HEK293T (cell line): ENCODE measurements at regions not wholly inside any gene's neighbourhood (a gene's known extent, or its start where the extent isn't known, plus 50 kb on each side); places are given as distances from the start of the nearest gene placed in this dataset.
A peak's percentile ranks its signal among the peaks of the same experiment; 100 is the strongest.

Source experiments
- CTCF ChIA-PET: fragments of 350-600 bp; formaldehyde crosslinking; extraction: SDS; loops from one replicate; lab custom pipeline; 2021; ENCODE audit warnings: antibody characterized with exemption, inconsistent platforms; lab: Yijun Ruan, JAX
- POLR2A ChIA-PET: fragments of 350-600 bp; formaldehyde crosslinking; extraction: SDS; loops from one replicate; lab custom pipeline; 2020; ENCODE audit warnings: antibody characterized with exemption, inconsistent platforms; lab: Yijun Ruan, JAX
- DNase-seq: peaks from one replicate; pipeline ENCODE4 v3.0.0; 2012; ENCODE audit warnings: mixed read lengths; ENCODE audit errors: extremely low spot score
- ARNT ChIP-seq: fragments of 450-650 bp; IDR thresholded peaks from 2 replicates; pipeline ENCODE4 v1.6.1; 2017; ENCODE audit warnings: mild to moderate bottlenecking
- BHLHE40 ChIP-seq: fragments of 450-650 bp; IDR thresholded peaks from 2 replicates; pipeline ENCODE4 v1.6.1; 2016; ENCODE audit warnings: mild to moderate bottlenecking, moderate library complexity, borderline replicate concordance
- CTBP1 ChIP-seq: fragments of 450-650 bp; IDR thresholded peaks from 2 replicates; pipeline ENCODE4 v1.6.1; 2016; ENCODE audit warnings: borderline replicate concordance
- ELF4 ChIP-seq: fragments of 450-650 bp; IDR thresholded peaks from 2 replicates; pipeline ENCODE4 v1.6.1; 2017; ENCODE audit warnings: antibody characterized with exemption
- FOXA1 ChIP-seq: fragments of 450-650 bp; IDR thresholded peaks from 2 replicates; pipeline ENCODE4 v1.6.1; 2016; ENCODE audit warnings: mild to moderate bottlenecking
- FOXK2 ChIP-seq: fragments of 450-650 bp; IDR thresholded peaks from 2 replicates; pipeline ENCODE4 v1.6.1; 2016; ENCODE audit warnings: mild to moderate bottlenecking
- FOXM1 ChIP-seq: fragments of 450-650 bp; IDR thresholded peaks from 2 replicates; pipeline ENCODE4 v1.6.1; 2017; ENCODE audit warnings: mild to moderate bottlenecking, borderline replicate concordance
- HDGF ChIP-seq: fragments of 450-650 bp; IDR thresholded peaks from 2 replicates; pipeline ENCODE4 v1.6.1; 2017; ENCODE audit warnings: antibody characterized with exemption, borderline replicate concordance
- L3MBTL2 ChIP-seq: fragments of 450-650 bp; conservative IDR thresholded peaks from 2 replicates; pipeline ENCODE4 v1.6.1; 2016; ENCODE audit warnings: mild to moderate bottlenecking
- LEF1 ChIP-seq: fragments of 450-650 bp; IDR thresholded peaks from 2 replicates; pipeline ENCODE4 v1.6.1; 2017; ENCODE audit warnings: mild to moderate bottlenecking, borderline replicate concordance
- NFRKB ChIP-seq: fragments of 450-650 bp; IDR thresholded peaks from 2 replicates; pipeline ENCODE4 v1.6.1; 2016; ENCODE audit warnings: mild to moderate bottlenecking, moderate library complexity
- SP1 ChIP-seq: fragments of 450-650 bp; IDR thresholded peaks from 2 replicates; pipeline ENCODE4 v1.6.1; 2017
- SUZ12 ChIP-seq: fragments of 450-650 bp; IDR thresholded peaks from 2 replicates; pipeline ENCODE4 v1.6.1; 2016; ENCODE audit warnings: mild to moderate bottlenecking
- TARDBP ChIP-seq: fragments of 450-650 bp; IDR thresholded peaks from 2 replicates; pipeline ENCODE4 v1.6.1; 2016
- ZNF384 ChIP-seq: fragments of 450-650 bp; IDR thresholded peaks from 2 replicates; pipeline ENCODE4 v1.6.1; 2016
- TF ChIP-seq, protein P1 (sequence below): fragments of 450-650 bp; IDR thresholded peaks from 2 replicates; pipeline ENCODE4 v1.6.1; 2016

DNA sequence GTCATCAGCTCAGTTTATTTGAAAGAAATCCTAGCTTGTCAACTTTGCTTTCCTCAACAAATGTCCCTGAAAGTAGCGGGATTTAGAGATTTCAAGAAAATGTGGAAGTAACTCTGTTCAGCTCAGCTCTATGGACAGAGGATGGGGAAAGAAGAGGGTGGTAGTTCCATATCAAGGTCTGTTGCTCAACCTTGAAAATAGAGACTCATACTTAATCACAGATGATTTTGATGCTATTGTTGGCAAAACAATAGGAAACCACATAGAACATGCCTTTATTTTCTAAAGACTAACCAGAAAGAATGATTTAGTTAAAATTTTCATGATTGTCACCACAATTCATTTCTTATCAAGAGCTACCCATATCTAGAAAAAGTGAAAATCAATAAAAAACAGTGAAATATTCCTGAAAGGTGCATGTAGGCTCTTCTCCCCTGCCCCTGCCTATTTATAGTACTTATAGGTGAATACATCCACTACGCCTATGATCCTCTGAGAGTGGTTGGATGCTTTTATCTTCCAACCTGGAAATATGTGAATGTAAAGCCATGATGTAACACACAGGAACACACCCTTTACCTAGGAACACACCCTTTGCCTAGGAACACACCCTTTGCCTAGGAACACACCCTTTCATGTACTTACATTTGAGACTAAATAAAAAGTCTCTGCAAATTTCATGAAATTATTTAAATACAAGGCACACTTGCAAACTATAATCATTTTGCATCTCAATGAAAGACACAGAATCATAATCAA is 65.8 kb downstream of the ETAA1 start:
- no peak for DNase-seq
- TF ChIP-seq HDGF = no peak
- TF ChIP-seq, protein P1, sequence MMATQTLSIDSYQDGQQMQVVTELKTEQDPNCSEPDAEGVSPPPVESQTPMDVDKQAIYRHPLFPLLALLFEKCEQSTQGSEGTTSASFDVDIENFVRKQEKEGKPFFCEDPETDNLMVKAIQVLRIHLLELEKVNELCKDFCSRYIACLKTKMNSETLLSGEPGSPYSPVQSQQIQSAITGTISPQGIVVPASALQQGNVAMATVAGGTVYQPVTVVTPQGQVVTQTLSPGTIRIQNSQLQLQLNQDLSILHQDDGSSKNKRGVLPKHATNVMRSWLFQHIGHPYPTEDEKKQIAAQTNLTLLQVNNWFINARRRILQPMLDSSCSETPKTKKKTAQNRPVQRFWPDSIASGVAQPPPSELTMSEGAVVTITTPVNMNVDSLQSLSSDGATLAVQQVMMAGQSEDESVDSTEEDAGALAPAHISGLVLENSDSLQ = no peak
- TF ChIP-seq SP1 = no peak
- no peak for TF ChIP-seq TARDBP
- TF ChIP-seq FOXA1 = no peak
- TF ChIP-seq BHLHE40 = no peak
- TF ChIP-seq LEF1 = no peak
- TF ChIP-seq ELF4 = no peak
- no peak for TF ChIP-seq FOXM1
- no peak for TF ChIP-seq FOXK2
- no peak for TF ChIP-seq CTBP1
- no peak for TF ChIP-seq ARNT
- TF ChIP-seq SUZ12 = no peak
- no peak for TF ChIP-seq NFRKB
- TF ChIP-seq L3MBTL2 = no peak
- TF ChIP-seq ZNF384 = no peak
- POLR2A ChIA-PET = no interaction called here
- CTCF ChIA-PET = interaction anchor here (1.5 kb wide), 1 partner anchor 188 kb away, joined by 4 read pairs; no protein-coding TSS in a partner anchor

DNA sequence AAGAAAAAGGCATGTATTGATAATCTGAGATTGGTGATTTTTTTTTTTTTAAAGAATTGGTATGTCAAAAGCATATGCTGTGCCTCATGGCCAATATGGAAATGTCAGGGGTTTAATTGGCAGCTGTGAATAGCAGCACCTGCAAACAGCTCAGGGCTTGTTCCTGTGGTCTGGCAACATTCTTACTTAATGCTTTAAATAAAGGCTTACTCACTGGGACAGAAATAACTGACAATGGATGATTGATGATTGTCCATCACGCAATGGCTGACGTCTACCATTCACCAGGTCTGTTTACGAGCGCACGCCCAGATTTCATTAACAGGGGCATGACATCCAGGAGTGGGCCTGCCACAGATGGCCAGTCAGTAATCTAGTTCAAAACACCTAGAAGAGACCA is 66.7 kb downstream of the ETAA1 start:
- peak; percentile 41 for DNase-seq
- CTCF ChIA-PET = no interaction called here
- TF ChIP-seq CTBP1 (no peak; the same call in 1 of the 2 replicates), ELF4 (no peak), L3MBTL2 (no peak), ARNT (peak; percentile 99), BHLHE40 (no peak)
- TF ChIP-seq, protein P1 = peak; percentile 94
- POLR2A ChIA-PET = no interaction called here

DNA sequence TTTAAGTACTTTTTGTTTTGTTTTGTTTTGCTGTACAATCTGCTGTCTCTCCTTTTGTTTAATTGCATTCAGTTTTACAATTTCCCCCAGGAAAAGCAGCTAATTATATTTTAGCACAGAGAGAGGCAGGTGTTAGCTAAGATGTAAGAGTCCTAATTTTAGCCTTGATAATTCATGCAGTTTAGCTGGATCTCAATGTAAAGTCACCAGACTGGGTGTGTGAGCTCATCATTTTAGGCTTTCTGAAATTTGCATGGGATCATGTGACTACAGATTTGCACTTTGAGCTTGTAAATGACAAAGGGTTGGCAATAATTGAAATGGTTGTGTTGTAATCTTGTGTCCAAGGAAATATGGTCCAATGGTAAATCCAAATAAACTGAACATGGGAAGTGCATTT is 68.5 kb downstream of the ETAA1 start:
- TF ChIP-seq FOXK2 (no peak), ARNT (no peak), BHLHE40 (no peak)
- POLR2A ChIA-PET = no interaction called here
- CTCF ChIA-PET = interaction anchor here (0.6 kb wide), 1 partner anchor 1088 kb away, joined by 6 read pairs; no protein-coding TSS in a partner anchor
- no peak for DNase-seq

DNA sequence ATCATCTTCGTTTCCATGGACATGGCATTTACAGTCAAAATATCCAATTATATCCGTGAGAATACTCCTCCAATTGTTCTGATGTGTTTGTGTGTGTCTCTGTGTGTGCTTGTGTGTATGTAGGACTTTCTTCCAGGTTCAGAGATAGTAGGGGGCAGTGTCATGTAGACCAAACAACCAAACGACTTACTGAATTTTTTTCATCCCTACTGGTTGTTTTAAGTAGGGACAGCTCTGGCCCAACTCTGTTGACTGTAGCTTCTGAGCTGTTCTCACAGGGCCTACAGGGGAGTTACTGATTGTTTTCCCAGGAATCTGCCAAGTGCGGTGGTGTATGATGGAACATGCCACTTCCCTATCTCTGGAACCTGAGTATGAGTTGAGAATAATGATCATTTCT is 69.6 kb downstream of the ETAA1 start:
- POLR2A ChIA-PET = no interaction called here
- DNase-seq = no peak

DNA sequence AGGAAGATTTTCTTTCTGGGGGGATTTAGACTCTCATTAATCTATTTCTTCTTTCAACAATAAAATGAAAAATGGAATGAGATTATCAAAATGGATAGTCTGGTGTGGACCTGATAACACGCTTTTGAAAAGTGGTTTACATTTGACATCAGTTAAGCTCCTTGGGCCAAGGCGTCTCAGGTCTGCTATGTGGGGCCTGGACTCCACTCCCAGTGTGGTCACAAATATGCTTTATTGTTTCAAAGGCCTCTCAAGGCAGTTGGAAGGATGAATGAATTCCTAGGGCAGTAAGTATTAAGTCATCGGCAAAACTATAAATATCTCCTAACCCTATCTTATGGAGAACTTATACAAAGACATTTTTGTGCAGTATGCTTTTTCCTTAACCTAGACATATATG is 74.5 kb downstream of the ETAA1 start:
- ChIA-PET CTCF (no interaction called here), POLR2A (no interaction called here)
- DNase-seq = no peak
- TF ChIP-seq LEF1 (no peak), SP1 (no peak), TARDBP (no peak), FOXM1 (no peak), L3MBTL2 (no peak), FOXA1 (no peak), ELF4 (no peak), ARNT (no peak), BHLHE40 (no peak)
- TF ChIP-seq, protein P1 = no peak

More for the DNA sequence above, 69.6 kb downstream of the ETAA1 start:
- CTCF ChIA-PET = interaction anchor here (0.7 to 1.3 kb wide), 2 partner anchors 10 to 25 kb away, joined by 4 read pairs; no protein-coding TSS in a partner anchor
- TF ChIP-seq CTBP1 = no peak
- TF ChIP-seq NFRKB = no peak
- TF ChIP-seq FOXM1 = no peak
- TF ChIP-seq L3MBTL2 = no peak
- TF ChIP-seq SUZ12 = no peak
- TF ChIP-seq LEF1 = no peak
- TF ChIP-seq ELF4 = no peak
- no peak for TF ChIP-seq FOXA1
- no peak for TF ChIP-seq TARDBP
- no peak for TF ChIP-seq BHLHE40
- TF ChIP-seq, protein P1 = no peak
- TF ChIP-seq FOXK2 = no peak
- TF ChIP-seq HDGF = no peak
- TF ChIP-seq ZNF384 = no peak
- no peak for TF ChIP-seq SP1
- TF ChIP-seq ARNT = no peak
